ENCODE measurements at regions not wholly inside any gene's neighbourhood (a gene's known extent, or its start where the extent isn't known, plus 50 kb on each side); places are given as distances from the start of the nearest gene placed in this dataset.

GRCh38 chr11:90668502-90668901 is 445.7 kb upstream of the CHORDC1 start:
- TF ChIP-seq EP300 (IDR thresholded peaks at IDR 0.05; ENCODE audit: borderline replicate concordance) (no peak), TEAD4 (IDR thresholded peaks at IDR 0.05) (no peak)

GRCh38 chr11:90661233-90661632 is 438.4 kb upstream of the CHORDC1 start:
- no peak for TF ChIP-seq USF1 (IDR thresholded peaks at IDR 0.05)
- no peak for TF ChIP-seq FOXM1 (IDR thresholded peaks at IDR 0.05; ENCODE audit: borderline replicate concordance, low read depth)
- TF ChIP-seq REST (IDR thresholded peaks at IDR 0.05; ENCODE audit: low read depth), result no peak
- TF ChIP-seq EGR1 (IDR thresholded peaks at IDR 0.05), result no peak
- TF ChIP-seq YY1 (IDR thresholded peaks at IDR 0.05; ENCODE audit: low read depth), result no peak
- TF ChIP-seq TEAD4 (IDR thresholded peaks at IDR 0.05), result no peak

- TF ChIP-seq EP300 (IDR thresholded peaks at IDR 0.05; ENCODE audit: borderline replicate concordance) (no peak), USF1 (IDR thresholded peaks at IDR 0.05) (no peak), TCF12 (IDR thresholded peaks at IDR 0.05; ENCODE audit: low read depth) (no peak), MAX (IDR thresholded peaks at IDR 0.05) (no peak), RAD21 (IDR thresholded peaks at IDR 0.05; ENCODE audit: low read depth) (no peak), REST (IDR thresholded peaks at IDR 0.05; ENCODE audit: low read depth) (no peak), TEAD4 (IDR thresholded peaks at IDR 0.05) (no peak), CEBPB (IDR thresholded peaks at IDR 0.05) (no peak), FOXM1 (IDR thresholded peaks at IDR 0.05; ENCODE audit: borderline replicate concordance, low read depth) (no peak), NFIC (IDR thresholded peaks at IDR 0.05) (no peak), YY1 (IDR thresholded peaks at IDR 0.05; ENCODE audit: low read depth) (no peak), ZBTB7A (IDR thresholded peaks at IDR 0.05; ENCODE audit: low read depth) (no peak)
These were observed 433.3 kb upstream of the CHORDC1 start for GRCh38 chr11:90656171-90656570.

GRCh38 chr11:90650153-90650552 is 427.3 kb upstream of the CHORDC1 start:
- TF ChIP-seq YY1 (IDR thresholded peaks at IDR 0.05; ENCODE audit: low read depth) (no peak), USF1 (IDR thresholded peaks at IDR 0.05) (no peak), TCF12 (IDR thresholded peaks at IDR 0.05; ENCODE audit: low read depth) (no peak), CEBPB (IDR thresholded peaks at IDR 0.05) (no peak), EP300 (IDR thresholded peaks at IDR 0.05; ENCODE audit: borderline replicate concordance) (no peak)

- no peak for TF ChIP-seq EGR1 (IDR thresholded peaks at IDR 0.05)
- TF ChIP-seq TAF1 (IDR thresholded peaks at IDR 0.05; ENCODE audit: low read depth), result no peak
- TF ChIP-seq EP300 (IDR thresholded peaks at IDR 0.05; ENCODE audit: borderline replicate concordance), result no peak
- no peak for TF ChIP-seq REST (IDR thresholded peaks at IDR 0.05; ENCODE audit: low read depth)
- no peak for TF ChIP-seq NFIC (IDR thresholded peaks at IDR 0.05)
- no peak for TF ChIP-seq FOXM1 (IDR thresholded peaks at IDR 0.05; ENCODE audit: borderline replicate concordance, low read depth)
- TF ChIP-seq CEBPB (IDR thresholded peaks at IDR 0.05), result no peak
- no peak for TF ChIP-seq TCF12 (IDR thresholded peaks at IDR 0.05; ENCODE audit: low read depth)
- no peak for TF ChIP-seq TEAD4 (IDR thresholded peaks at IDR 0.05)
- TF ChIP-seq CREB1 (IDR thresholded peaks at IDR 0.05; ENCODE audit: low read depth), result no peak
These were observed 423.9 kb upstream of the CHORDC1 start for GRCh38 chr11:90646706-90647105.

Measured in Ishikawa (cell line).